Liver (tissue), 3 donors: ENCODE measurements at regions not wholly inside any gene's neighbourhood (a gene's known extent, or its start where the extent isn't known, plus 50 kb on each side); places are given as distances from the start of the nearest gene placed in this dataset.

Experiments
- ATF3 ChIP-seq: IDR thresholded peaks from 2 replicates; pipeline ENCODE4 v1.6.1; 2016; ENCODE audit warnings: antibody characterized with exemption
- CTCF ChIP-seq: fragments of 150-350 bp; IDR thresholded peaks from 2 replicates; pipeline ENCODE4 v1.5.1; 2017; ENCODE audit warnings: improper control_type of control experiment, low read depth, low read length; ENCODE audit not compliant: missing input control
- GABPA ChIP-seq, 2 donors: IDR thresholded peaks in 1 of 2; conservative IDR thresholded peaks in 1 of 2; 2 replicates each; pipeline ENCODE4 v1.6.1; 2016; ENCODE audit warnings: antibody characterized with exemption in 2 of 2, mild to moderate bottlenecking in 1 of 2, moderate library complexity in 1 of 2
- MAX ChIP-seq: IDR thresholded peaks from 2 replicates; pipeline ENCODE4 v1.6.1; 2016; ENCODE audit warnings: antibody characterized with exemption
- NR2F2 ChIP-seq: IDR thresholded peaks from 2 replicates; pipeline ENCODE4 v1.6.1; 2016; ENCODE audit warnings: antibody characterized with exemption
- RAD21 ChIP-seq, 2 donors: IDR thresholded peaks; 2 replicates each; pipeline ENCODE4 v1.6.1; 2016; ENCODE audit warnings: antibody characterized with exemption in 2 of 2, mild to moderate bottlenecking in 2 of 2
- REST ChIP-seq: IDR thresholded peaks from 2 replicates; pipeline ENCODE4 v1.6.1; 2016; ENCODE audit warnings: antibody characterized with exemption, mild to moderate bottlenecking
- TAF1 ChIP-seq: conservative IDR thresholded peaks from 2 replicates; pipeline ENCODE4 v1.6.1; 2016; ENCODE audit warnings: antibody characterized with exemption, mild to moderate bottlenecking
- YY1 ChIP-seq: IDR thresholded peaks from 2 replicates; pipeline ENCODE4 v1.6.1; 2016; ENCODE audit warnings: antibody characterized with exemption, mild to moderate bottlenecking
- donor health status: healthy.
- donor health status: healthy.

GRCh38 chr9:24071716-24072115 lies 245.7 kb upstream of the ELAVL2 start:
- TF ChIP-seq GABPA (IDR thresholded peaks at IDR 0.05 in 1 of 2, conservative IDR thresholded peaks at IDR 0.05 in 1 of 2) (no peak), RAD21 (IDR thresholded peaks at IDR 0.05) (no peak), CTCF (no peak), MAX (no peak), NR2F2 (no peak), TAF1 (no peak), ATF3 (no peak), REST (no peak), YY1 (no peak)
